OCI-LY7 (cell line): ENCODE measurements at regions not wholly inside any gene's neighbourhood (a gene's known extent, or its start where the extent isn't known, plus 50 kb on each side); places are given as distances from the start of the nearest gene placed in this dataset.

Experiments used
- BruUV-seq: library from RNA; stranded (reverse); fragments of 400-500 nt; replicated peaks from 2 replicates; lab custom pipeline; 2021; lab: Mats Ljungman, UMichigan
- CTCF ChIA-PET: fragments of 300-600 bp; sonication (Branson Sonifier 250); formaldehyde crosslinking; loops from one replicate; lab custom pipeline; 2022; ENCODE audit warnings: antibody characterized with exemption; ENCODE audit not compliant: unreplicated experiment; lab: Charles Lee
- POLR2A ChIA-PET: fragments of 300-600 bp; sonication (Branson Sonifier 250); formaldehyde crosslinking; loops from one replicate; lab custom pipeline; 2022; ENCODE audit warnings: antibody characterized with exemption; lab: Charles Lee
- DNase-seq: peaks from one replicate; pipeline ENCODE4 v3.0.0-alpha.2; 2015; ENCODE audit warnings: low spot score
- H2AFZ ChIP-seq: fragments of 200-600 bp; sonication (generic), shearing (Covaris generic); 2 replicates; pipeline ENCODE4 v1.6.1; 2014; ENCODE audit warnings: mild to moderate bottlenecking, antibody characterized with exemption, low read length, moderate library complexity
- H3K27ac ChIP-seq: fragments of 200-600 bp; sonication (generic); 2 replicates; pipeline ENCODE4 v1.5.1; 2014; ENCODE audit warnings: mixed run types, low read depth, mild to moderate bottlenecking, moderate library complexity, low read length, inconsistent platforms; ENCODE audit not compliant: poor library complexity, severe bottlenecking
- H3K36me3 ChIP-seq: fragments of 200-600 bp; sonication (generic); 2 replicates; pipeline ENCODE4 v1.6.1; 2014; ENCODE audit warnings: mild to moderate bottlenecking, antibody characterized with exemption, low read length, moderate library complexity, mixed read lengths; ENCODE audit not compliant: insufficient read depth
- H3K4me1 ChIP-seq: fragments of 200-600 bp; sonication (generic); 2 replicates; pipeline ENCODE4 v1.5.1; 2014; ENCODE audit warnings: mild to moderate bottlenecking, low read length; ENCODE audit not compliant: insufficient read depth, poor library complexity, severe bottlenecking
- H3K4me2 ChIP-seq: fragments of 200-600 bp; sonication (generic); 2 replicates; pipeline ENCODE4 v1.6.1; 2014; ENCODE audit warnings: mild to moderate bottlenecking, low read length
- H3K4me3 ChIP-seq: fragments of 200-600 bp; sonication (generic); 2 replicates; pipeline ENCODE4 v1.5.1; 2014; ENCODE audit warnings: mild to moderate bottlenecking, low read depth, low read length; ENCODE audit not compliant: poor library complexity, severe bottlenecking
- H3K79me2 ChIP-seq: fragments of 200-600 bp; sonication (generic); 2 replicates; pipeline ENCODE4 v1.6.1; 2016; ENCODE audit warnings: low read depth, mild to moderate bottlenecking, low read length, moderate library complexity, mixed read lengths; ENCODE audit not compliant: insufficient read depth
- H3K9me2 ChIP-seq: fragments of 200-600 bp; sonication (generic); 2 replicates; pipeline ENCODE4 v1.6.1; 2016; ENCODE audit warnings: mild to moderate bottlenecking, low read length, mixed read lengths; ENCODE audit not compliant: insufficient read depth
- H3K9me3 ChIP-seq: fragments of 200-600 bp; sonication (generic); 2 replicates; pipeline ENCODE4 v1.6.1; 2014; ENCODE audit warnings: mild to moderate bottlenecking, mixed run types, low read length, mixed read lengths
- H4K20me1 ChIP-seq: fragments of 200-600 bp; sonication (generic); 2 replicates; pipeline ENCODE4 v1.6.1; 2014; ENCODE audit warnings: mild to moderate bottlenecking, antibody characterized with exemption, low read length, moderate library complexity, mixed read lengths; ENCODE audit not compliant: insufficient read depth
- EZH2phosphoT487 ChIP-seq: fragments of 200-600 bp; sonication (generic); IDR thresholded peaks from 2 replicates; pipeline ENCODE4 v1.6.1; 2018; ENCODE audit warnings: low read depth, borderline replicate concordance, mild to moderate bottlenecking, mixed run types, antibody characterized with exemption, low read length, moderate library complexity, mixed read lengths
- intact Hi-C: fragments of 100-400 bp; cut with micrococcal nuclease; formaldehyde crosslinking; loops from one replicate; pipeline ENCODE4 v1.10.0; 2022; ENCODE audit not compliant: unreplicated experiment
- TF ChIP-seq, protein P1 (sequence below): fragments of 200-600 bp; sonication (generic); conservative IDR thresholded peaks from 2 replicates; pipeline ENCODE4 v1.5.1; 2014; ENCODE audit warnings: mild to moderate bottlenecking, antibody characterized with exemption, low read length, moderate library complexity, mixed read lengths

DNA sequence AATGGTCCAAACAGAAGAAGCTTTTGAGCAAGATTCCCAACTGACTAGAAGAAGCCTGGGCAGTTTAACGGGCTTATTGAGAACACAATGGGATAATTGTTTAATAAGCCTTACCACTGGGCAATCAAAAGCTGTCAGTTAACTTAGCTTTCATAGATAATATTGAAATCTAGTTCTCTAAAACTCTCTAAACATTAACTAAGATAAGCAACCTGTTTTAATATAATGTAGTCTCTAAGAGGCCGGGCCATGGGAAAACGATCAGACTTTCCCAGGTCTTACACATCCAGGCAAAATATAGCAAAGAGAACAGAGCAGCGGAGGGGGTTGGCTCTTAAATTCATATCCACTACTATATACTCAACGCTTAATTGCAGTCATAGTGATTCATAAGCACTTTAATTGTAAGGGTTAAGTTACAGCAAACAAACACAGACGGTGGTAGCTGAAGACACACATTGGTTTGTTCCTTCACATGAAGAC is 128.0 kb upstream of the FAM83B start:
- Histone ChIP-seq H3K79me2 (no peaks in the 10 kb centered on the region), H3K9me2 (no peaks in the 10 kb centered on the region), H3K4me1 (no peaks in the 10 kb centered on the region), H3K36me3 (no peaks in the 10 kb centered on the region), H4K20me1 (no peaks in the 10 kb centered on the region), H3K4me3 (no peak overlapping the region), H3K9me3 (no peaks in the 10 kb centered on the region), H3K27ac (no peak overlapping the region), H2AFZ (no peak overlapping the region), H3K4me2 (no peak overlapping the region)
- no TSS peak for BruUV-seq
- intact Hi-C loops, result loop anchor here (5.0 to 10.0 kb wide), 2 partner anchors 346 to 524 kb away; no protein-coding TSS in a partner anchor
- TF ChIP-seq EZH2phosphoT487, result no peak
- TF ChIP-seq, protein P1, sequence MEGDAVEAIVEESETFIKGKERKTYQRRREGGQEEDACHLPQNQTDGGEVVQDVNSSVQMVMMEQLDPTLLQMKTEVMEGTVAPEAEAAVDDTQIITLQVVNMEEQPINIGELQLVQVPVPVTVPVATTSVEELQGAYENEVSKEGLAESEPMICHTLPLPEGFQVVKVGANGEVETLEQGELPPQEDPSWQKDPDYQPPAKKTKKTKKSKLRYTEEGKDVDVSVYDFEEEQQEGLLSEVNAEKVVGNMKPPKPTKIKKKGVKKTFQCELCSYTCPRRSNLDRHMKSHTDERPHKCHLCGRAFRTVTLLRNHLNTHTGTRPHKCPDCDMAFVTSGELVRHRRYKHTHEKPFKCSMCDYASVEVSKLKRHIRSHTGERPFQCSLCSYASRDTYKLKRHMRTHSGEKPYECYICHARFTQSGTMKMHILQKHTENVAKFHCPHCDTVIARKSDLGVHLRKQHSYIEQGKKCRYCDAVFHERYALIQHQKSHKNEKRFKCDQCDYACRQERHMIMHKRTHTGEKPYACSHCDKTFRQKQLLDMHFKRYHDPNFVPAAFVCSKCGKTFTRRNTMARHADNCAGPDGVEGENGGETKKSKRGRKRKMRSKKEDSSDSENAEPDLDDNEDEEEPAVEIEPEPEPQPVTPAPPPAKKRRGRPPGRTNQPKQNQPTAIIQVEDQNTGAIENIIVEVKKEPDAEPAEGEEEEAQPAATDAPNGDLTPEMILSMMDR, result no peak
- no peak for DNase-seq
- CTCF ChIA-PET, result no interaction called here
- POLR2A ChIA-PET, result interaction anchor here (0.8 to 1.1 kb wide), 2 partner anchors 77 to 306 kb away, joined by 3 to 6 read pairs; no protein-coding TSS in a partner anchor

DNA sequence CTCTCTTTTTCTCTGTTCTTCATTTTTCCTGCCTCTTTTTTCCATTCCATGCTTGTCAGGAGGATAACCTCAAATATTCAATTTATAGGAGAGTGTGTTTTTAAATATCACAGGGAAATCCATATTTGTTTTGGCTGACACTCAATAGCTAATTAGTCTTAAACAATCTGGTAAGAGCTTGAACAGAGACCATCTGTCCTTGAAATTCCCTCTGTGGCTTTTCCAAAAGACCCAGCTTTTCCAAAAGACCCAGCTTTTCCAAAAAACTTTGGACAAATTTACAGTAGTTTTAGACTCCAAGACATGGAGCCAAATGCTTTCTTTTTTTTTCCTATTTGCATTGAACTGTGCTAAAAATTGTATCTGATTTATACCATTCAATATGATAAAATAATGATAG is 127.4 kb upstream of the FAM83B start:
- Histone ChIP-seq H3K36me3 (no peaks in the 10 kb centered on the region), H3K27ac (no peak overlapping the region), H3K9me3 (no peaks in the 10 kb centered on the region), H3K4me1 (no peaks in the 10 kb centered on the region), H3K4me2 (no peak overlapping the region), H4K20me1 (no peaks in the 10 kb centered on the region), H3K9me2 (no peaks in the 10 kb centered on the region), H3K79me2 (no peaks in the 10 kb centered on the region), H2AFZ (no peak overlapping the region), H3K4me3 (no peak overlapping the region)
- no TSS peak for BruUV-seq
- POLR2A ChIA-PET, result interaction anchor here (0.8 kb wide), 1 partner anchor 306 kb away, joined by 3 read pairs; no protein-coding TSS in a partner anchor
- CTCF ChIA-PET, result no interaction called here
- DNase-seq, result no peak
- intact Hi-C loops, result loop anchor here (5.0 to 10.0 kb wide), 2 partner anchors 346 to 523 kb away; no protein-coding TSS in a partner anchor
- TF ChIP-seq, protein P1, result no peak
- no peak for TF ChIP-seq EZH2phosphoT487

DNA sequence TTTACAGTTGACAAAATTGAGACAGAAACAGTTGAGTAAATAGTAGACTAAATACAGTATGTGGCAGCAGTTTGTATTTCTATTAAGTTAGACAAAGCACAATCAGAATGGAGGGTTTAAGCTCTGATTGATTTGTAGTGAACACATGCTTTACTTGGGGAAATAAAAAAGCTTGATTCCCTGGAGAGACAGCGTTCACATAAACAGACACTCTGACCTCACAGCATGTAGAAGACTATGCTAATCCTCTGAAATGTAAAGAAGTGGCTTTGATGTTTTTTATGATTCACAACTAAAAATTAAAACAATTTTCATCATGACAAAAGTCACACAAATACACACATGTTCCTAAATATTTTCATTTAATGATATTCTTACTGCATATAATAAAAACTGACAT is 126.9 kb upstream of the FAM83B start:
- Histone ChIP-seq H3K9me3 (no peaks in the 10 kb centered on the region), H3K27ac (no peak overlapping the region), H2AFZ (no peak overlapping the region), H4K20me1 (no peaks in the 10 kb centered on the region), H3K4me2 (no peak overlapping the region), H3K9me2 (no peaks in the 10 kb centered on the region), H3K36me3 (no peaks in the 10 kb centered on the region), H3K4me3 (no peak overlapping the region), H3K79me2 (no peaks in the 10 kb centered on the region), H3K4me1 (no peaks in the 10 kb centered on the region)
- POLR2A ChIA-PET, result no interaction called here
- DNase-seq, result no peak
- no peak for TF ChIP-seq EZH2phosphoT487
- TF ChIP-seq, protein P1, result no peak
- no TSS peak for BruUV-seq
- intact Hi-C loops, result loop anchor here (5.0 to 10.0 kb wide), 2 partner anchors 345 to 523 kb away; no protein-coding TSS in a partner anchor
- CTCF ChIA-PET, result no interaction called here
